Erythroblast (primary cell): ENCODE measurements at regions not wholly inside any gene's neighbourhood (a gene's known extent, or its start where the extent isn't known, plus 50 kb on each side); places are given as distances from the start of the nearest gene placed in this dataset.

ENCODE experiments used
- GATA1 ChIP-seq: IDR thresholded peaks from 2 replicates; pipeline ENCODE4 v1.6.1; 2011; ENCODE audit warnings: low read depth, mild to moderate bottlenecking, control low read depth, low read length, moderate library complexity
- POLR2A ChIP-seq: IDR thresholded peaks from 2 replicates; pipeline ENCODE4 v1.6.1; 2011; ENCODE audit warnings: mild to moderate bottlenecking, low read length

- TF ChIP-seq POLR2A (no peak), GATA1 (no peak)
Observed at GRCh38 chr3:17877299-17877698, 134.9 kb upstream of the TBC1D5 start.
